Loucy (cell line): ENCODE measurements at regions not wholly inside any gene's neighbourhood (a gene's known extent, or its start where the extent isn't known, plus 50 kb on each side); places are given as distances from the start of the nearest gene placed in this dataset.

Source experiments
- CTCF ChIP-seq: fragments of 200-600 bp; sonication (generic); conservative IDR thresholded peaks from 2 replicates; pipeline ENCODE4 v1.5.1; 2014; ENCODE audit warnings: mild to moderate bottlenecking, antibody characterized with exemption, low read length
- EZH2phosphoT487 ChIP-seq: fragments of 200-600 bp; IDR thresholded peaks from 2 replicates; pipeline ENCODE4 v1.6.1; 2018; ENCODE audit warnings: antibody characterized with exemption, mild to moderate bottlenecking, moderate library complexity, borderline replicate concordance

GRCh38 chr4:53697016-53697685, 105.9 kb upstream of the LNX1 start:
- TF ChIP-seq CTCF (no peak), EZH2phosphoT487 (no peak)
